Muscle of back (tissue), 3 donors: ENCODE measurements at regions not wholly inside any gene's neighbourhood (a gene's known extent, or its start where the extent isn't known, plus 50 kb on each side); places are given as distances from the start of the nearest gene placed in this dataset.

Source experiments
- DNase-seq, 3 donors: peaks; one replicate each; pipeline versions ENCODE4 v3.0.0 to v3.0.0-alpha.2; 2013

DNA sequence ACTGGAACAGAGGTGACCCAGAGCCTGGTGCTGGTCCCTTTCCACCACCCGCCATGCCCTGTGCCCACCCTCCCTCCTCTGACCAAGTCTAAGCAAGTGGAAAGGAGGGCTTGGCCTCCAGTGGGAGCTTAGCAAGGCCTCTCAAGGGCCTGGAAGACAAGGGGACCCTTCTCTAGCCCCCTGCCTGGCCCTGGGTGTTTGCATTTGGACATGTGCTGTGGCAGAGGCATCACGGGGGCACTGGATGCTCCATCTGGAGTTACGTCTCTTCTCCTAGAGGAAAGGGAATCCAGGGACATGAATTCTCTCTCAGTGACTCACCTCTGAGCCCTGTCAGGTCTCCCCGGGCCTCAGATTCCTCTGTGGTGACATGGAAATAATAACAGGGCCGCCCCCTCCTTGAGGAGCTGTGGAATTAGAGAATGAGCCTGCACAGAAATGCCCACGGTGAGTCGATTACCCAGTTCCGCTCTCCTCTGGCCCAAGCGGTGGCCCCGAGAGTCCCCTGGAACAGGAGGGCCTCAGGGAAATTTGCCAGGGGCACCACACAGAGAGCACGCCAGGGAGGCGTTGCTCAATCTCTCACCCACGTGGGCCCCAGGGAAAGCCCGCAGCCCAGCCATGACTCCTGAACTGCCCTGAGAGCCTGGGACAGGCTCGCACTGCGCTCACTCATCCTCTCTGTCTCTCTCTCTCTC lies 189.6 kb downstream of the BCOR start:
- peak in 1 of 3 donors; percentile 87 for DNase-seq

DNA sequence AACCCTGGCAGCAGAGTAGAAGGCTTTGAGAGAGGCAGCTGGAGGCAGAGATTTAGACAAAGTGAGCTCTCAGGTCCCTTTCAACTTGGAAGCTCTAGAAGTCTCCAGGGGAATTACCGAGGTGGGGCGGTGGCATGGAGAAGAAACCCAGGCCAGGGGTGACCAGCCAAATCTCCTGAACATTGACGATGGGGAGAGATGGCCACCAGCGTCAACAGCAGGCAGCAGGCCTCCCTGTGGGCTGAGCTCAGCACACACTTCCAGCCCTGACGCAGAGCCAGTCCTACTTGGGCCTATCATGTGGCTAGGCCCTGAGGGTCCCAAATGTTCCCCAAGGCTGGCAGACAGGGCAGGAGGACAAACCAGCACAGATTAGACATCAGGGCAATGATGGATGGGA lies 187.8 kb downstream of the BCOR start:
- no peak for DNase-seq

DNA sequence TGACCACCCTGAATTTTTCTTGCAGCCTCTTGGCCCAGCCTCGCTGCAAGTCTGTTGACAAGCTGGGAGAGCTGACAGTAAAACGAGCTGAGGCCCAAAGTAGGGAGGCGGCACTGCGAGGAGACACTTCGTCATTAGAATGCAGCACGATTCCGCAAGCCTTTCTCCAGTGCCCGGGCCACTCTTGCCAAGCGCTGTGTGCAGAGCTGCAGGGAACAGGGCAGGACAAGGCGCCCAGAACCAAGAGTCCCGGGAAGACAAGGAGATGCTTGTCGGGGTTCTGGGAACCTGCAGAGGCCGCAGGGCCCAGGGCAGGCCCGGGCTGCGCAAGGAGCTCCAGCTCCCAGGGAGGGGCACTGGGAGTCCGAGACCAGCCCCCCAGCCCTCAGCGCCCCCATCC lies 187.1 kb downstream of the BCOR start:
- DNase-seq, result no peak

DNA sequence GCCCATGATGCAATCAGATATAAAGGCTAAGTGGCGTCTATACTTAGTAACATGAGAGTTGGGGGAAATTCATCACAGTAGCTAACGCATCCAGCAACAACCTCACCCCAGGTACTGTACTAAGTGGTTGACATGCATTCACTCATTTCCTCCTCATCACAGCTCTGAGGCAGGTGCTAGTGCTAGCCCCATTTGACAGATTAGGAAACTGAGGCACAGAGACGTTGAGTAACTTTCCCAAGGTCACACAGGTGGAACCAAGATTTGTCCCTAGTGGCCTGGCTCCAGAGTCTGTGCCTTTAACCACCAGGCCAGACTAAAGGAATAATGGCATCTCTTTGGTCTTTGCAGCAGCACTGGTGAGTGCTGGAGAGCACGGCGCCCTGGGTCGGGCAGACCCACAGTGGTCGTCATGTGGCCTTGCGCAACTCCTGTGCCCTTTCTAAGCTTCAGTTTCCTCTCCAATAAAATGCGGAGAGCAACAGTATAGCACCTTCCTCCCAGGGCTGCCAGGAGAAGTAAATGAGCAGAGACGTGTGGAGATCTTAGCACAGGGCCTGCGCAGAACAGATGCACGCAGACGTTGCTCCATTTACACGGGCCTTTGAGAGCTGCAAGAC lies 186.4 kb downstream of the BCOR start:
- DNase-seq, result no peak

DNA sequence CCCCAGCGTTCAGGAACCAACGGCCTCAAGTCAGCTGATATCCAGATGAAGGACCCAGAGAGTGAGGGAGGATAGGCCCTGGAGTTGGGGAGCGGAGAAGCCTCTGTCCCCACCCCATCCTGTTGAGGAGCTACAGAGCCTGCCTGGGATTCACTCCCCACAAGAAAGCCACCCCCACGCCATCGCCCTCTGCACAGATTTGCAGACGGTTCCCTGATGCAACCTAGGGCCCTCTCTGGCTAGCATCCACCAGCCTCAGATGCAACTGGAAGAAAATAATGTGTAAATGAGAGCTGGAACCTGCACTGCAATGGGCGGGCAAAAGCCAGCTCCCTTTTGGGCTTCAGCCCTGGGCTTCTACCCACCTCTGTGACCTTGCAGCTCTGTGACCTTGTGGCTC lies 185.6 kb downstream of the BCOR start:
- no peak for DNase-seq

DNA sequence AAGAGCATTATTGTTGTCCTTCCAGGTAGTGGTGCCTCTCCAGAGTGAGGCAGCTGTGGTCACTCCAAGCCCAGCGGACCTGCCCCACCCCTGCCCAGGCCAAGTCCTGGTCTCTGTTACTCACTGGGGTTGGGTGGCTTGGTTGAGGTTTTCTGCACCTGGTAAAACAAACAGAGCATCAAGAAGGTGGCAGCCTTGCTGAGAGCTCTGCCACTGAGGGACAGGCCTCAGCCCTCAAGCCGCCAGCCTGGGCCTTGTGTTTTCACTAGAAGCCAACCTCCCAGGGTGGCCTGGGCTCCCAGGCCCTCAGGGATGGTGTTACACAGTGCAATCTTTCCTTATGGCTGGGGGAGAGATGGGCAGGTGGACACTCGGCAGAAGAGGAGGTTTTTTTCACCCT lies 182.7 kb downstream of the BCOR start:
- DNase-seq, result no peak

DNA sequence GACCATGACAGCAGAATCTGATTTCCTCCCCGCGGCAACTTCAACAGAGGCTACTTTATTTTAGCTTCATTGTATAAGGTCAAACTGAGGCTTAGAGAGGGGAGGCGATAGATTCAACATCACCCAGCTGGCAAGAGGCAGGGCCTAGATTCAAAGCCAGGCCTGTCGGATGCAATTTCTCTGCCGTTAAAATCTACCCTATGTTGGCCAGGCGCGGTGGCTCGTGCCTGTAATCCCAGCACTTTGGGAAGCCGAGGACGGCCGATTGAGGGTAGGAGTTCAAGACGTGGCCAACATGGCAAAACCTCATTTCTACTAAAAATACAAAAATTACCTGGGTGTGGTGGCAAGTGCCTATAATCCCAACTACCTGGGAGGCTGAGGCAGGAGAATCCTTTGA lies 182.2 kb downstream of the BCOR start:
- DNase-seq, result no peak

DNA sequence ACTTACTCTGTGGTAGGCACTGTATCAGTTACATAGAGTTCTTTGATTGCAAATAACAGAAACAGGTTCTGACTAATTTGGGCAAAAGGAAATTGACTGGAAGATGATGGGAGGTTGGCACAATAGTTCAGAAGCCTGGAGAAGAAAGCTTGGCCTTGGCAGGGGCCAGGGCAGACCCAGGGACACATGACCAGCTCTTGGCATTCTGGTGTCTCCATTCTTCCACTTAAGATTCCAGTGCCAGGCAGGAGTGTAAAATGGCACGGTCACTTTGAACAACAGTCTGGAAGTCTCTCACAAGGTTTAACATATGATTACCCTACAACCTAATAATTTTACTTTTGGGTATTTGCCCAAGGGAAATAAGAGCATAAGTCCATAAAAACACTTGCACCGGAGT lies 175.9 kb downstream of the BCOR start:
- no peak for DNase-seq

DNA sequence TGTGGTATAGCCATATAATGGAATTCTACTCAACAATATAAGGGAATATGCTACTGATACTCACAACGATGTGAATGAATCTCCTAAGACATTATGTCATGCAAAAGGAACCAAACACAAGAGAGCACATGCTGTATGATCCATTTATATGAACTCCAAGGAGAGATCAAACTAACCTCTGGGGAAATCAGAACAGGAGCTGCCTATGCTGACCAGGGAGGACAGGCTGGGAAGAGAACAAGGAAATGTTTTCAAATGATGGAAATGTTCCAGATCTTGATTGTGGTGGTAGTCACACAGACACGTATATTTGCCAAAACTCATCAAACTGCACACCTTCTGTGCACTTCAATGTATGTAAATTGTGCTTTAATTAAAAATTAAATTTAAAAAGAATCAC lies 175.3 kb downstream of the BCOR start:
- no peak for DNase-seq

DNA sequence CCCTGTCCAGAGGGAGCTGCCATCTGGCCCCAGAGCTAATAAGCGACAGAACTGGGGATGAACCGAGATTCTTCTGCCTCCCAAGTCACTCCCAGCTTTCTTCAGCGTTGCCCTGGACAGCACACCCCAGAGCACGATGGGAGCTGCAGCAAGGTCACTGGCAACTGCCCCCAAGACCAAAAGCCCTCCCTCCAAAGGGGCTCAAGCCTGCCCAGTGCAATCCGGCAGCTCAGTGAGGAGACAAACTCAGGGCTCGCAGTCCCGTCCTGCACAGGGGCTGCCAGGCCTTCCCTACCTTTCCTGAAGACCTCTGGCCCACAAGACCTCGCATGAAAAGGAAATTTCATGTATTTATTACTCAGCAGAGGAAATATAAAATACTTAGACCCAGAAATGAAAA lies 174.8 kb downstream of the BCOR start:
- DNase-seq, result no peak

DNA sequence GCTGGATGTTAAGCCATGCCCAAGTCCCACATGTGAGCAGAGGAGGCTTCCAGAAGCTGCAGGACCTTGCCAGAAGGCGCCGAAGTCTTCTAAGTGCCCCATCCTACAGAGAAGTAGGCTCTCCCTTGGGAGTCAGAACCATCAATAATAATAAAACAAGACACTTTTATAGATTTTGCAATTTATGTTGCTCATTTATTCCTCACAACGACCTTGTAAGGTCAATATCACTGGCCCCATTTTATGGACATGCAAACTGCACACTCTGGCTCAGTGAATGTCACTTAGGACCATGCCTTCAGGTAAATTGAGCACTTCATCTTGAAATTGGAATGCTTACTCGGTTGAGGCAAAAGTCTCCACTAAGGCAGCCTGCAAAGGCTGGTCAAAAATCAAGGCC lies 170.4 kb downstream of the BCOR start:
- DNase-seq, result no peak

DNA sequence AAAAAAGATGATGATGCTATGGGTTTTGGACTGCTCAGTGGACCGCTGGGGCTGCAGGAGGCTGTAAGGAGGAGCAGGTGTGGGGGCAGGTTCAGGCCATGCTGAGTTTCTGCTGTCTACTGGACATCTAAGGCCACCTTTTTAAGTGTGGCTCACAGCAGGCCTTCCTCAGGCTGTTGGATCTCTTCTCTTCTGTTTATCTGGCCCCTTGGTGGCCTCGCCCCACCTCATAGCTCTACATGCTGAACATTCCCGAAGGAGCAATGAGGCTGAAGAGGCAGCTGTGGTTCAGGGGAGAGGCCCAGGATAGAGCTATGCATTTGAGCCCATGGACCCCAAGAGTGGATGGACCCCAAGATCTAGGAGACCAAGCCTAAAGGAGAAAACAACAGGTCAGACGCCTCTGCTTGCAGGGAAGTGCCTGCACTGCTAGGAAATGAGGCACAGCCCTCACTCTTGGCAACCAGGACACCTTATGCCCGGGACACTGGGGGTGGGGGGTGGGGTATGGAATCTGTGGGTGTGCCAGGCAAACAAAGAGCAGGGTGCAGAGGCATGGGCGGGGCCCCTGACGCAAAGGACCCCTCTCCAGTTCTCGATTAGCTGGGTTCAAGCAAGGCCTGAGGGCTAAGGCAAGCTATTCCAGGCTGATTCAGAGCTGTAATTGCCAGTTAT lies 168.9 kb downstream of the BCOR start:
- no peak for DNase-seq

DNA sequence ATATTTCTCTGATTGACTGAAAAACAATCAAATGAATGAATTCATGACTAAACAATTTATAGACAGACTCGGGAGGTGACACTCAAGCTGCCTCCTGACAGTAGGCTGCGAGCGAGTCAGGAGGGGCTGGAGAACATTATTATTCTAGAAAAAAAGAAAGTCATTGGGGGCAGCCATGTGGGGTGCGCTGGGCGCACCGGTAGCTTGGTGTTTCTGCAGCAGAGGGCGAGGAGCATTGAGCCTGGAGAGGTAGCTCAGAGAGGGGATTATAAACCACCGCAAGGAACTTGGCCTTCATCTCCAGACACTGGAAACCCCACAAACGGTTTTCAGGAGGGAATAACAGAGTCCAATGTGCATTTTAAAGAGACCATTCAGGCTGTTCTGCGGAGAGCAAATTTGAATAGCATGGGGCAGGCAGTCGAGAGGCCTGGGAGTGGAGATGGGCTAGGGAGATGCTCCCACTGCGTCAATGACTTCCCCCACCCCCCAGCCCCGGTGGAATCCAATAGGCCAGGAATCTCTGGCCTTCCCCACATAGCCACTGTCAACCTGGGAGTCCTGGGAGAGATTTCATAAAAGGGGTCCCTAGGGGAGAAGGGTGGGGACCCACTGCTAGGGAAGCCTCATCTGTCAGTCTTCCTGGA lies 168.3 kb downstream of the BCOR start:
- DNase-seq, result no peak

DNA sequence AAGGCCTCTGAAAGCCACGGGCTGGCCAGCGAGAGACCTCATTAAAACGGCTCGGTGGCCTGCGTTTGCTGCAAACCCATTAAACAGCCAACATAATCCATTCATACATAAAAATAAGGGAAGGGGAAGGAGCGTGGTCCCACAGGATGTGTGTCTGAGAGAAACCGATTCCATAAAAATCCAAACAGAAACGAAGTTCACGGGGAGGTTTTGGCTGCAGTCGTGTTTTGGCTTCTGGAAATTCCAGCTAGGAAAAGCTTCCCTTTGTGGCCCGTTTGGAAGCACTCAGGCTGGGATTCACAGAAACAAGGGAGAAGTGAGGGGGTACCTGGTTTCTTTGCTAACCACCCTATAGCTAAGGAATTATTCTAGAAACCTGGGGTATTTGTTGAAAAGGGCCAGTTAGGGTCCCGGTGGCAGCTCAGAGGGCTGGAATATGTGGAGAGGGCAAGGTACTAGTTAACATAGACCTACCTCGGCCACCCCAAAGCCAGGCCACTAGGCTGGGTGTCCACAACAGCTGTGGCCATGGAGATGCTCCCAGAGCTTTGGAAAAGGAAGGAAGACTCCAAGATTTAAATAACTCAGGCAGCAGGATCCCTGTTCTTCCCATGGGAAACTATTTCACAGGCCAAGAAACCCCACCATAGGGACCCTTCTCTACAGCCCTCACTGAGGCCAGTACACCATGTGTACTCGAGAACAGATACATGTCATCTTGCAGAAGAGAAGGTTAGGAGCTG lies 166.8 kb downstream of the BCOR start:
- DNase-seq, result peak in 2 of 3 donors; percentile 40 to 71

DNA sequence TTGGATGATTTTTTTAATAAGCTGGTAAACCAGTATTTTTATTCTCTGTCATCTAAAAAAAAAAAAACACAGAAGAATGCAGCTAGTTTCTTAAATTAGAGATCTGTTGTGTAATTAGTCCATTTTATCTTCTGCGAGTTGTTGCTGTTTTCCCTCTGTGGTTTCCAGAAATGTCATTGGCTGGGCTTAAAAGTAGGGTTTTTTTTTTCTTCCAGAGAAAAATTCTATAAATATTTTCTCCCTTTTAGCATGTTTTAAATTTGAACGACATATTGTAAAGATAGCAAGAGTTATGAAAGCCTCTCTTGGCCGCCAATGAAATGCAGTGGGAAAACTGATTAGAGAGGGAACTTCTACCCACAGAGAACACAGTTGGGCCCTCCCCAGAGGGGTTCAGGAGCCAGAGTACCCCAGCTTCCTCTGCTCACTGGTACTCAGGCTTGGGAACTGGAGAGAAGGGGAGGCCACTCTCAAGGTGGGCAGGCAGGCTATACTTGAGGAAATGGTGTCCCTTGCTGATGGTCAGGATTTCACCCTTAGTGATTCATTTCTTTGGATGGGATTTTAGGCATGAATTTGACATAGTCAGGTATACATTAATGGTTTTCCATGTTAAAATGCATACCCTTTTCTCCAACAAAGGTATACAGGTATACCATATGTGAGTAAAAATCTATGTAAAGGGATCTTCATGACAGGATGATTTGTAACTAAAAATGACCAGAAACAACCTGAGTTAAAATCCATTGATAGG lies 166.1 kb downstream of the BCOR start:
- DNase-seq, result no peak

DNA sequence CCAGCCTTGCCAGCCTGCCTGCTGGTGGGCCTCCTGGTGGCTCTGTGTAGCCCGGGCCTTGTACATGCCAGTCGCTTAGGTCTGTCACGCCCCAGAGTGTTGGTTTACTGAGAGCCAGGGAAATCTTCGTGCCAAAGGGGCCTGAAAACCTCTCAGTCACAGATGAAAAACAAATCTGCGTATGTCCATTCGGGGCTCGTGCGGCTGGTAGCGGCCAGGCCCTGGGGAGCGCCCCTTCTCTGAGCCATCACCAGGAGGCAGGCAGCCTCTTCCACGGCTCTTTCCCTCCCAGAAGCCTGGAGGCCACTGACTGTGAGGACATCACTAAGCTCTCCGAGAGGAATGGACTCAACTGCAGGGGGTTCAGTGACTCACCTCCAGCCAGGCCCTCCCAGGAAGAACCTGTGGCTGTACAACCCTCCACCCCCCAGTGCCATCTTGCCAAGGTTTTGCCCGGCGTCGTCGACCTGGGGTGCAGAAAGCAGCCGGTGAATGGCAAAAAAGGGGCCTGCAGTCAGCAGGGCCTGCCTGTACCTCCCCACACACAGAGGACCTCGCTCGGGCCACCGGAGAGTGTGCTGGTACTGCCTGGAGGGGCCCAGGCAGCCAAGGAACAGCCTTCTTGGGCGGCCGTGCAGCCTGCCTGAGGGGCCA lies 162.2 kb downstream of the BCOR start:
- no peak for DNase-seq

DNA sequence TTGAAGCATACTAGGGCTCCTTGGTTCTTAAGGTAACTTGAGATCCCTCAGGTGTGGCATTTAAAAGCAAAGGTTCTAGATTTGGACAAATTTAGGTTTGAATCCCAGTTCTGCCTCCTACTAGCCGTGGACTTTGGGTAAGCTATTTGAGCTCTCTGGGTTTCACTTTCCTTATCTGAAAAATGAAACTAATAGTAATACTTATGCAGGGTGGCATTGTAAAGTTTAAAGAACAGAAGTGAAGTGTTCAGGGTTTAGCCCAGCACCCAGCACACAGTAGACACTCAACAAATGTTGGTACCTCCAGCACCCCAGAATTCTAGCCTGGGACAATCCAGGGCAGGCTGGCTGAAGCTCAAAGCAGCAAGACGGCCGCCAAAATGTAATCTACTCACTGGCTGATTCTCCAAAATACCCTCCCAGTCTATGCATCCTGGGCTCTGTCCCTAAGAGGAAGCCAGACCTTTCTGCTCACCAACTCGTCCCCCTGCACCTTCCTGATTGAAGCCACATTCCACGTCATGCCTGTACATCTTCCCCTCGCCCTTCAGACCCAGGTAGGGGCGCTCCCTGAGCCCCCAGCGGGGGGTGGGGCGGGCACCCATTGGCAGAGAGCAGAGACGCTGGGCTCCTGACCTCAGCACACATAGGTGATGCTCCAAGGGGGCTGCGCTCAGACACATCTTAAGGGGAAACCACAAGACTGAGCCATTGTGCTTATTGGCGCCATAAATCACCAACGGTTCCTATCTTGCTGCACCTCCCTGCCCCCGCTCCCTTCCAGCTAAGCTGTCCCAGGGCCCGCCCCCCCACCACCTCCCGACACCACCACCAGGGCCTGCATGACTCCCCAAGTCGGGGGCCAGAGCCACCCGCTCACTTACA lies 160.6 kb downstream of the BCOR start:
- DNase-seq, result no peak

DNA sequence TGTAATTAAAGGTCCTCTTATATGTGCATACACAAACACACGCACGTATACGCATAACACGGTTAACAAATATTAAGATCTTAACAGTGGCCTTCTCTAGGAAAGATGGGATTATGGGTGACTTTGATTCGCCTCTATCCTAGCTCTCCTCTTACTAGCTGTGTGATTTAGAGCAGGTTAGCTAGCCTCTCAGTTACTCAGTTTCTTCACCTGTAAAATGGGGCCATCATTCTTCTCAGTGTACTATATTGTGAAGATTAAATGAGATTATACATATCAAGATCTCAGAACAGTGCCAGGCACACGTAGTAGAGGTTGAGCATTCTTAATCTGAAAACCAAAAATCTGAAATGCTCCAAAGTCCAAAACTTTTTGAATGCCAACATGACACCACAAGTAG lies 159.3 kb downstream of the BCOR start:
- no peak for DNase-seq

DNA sequence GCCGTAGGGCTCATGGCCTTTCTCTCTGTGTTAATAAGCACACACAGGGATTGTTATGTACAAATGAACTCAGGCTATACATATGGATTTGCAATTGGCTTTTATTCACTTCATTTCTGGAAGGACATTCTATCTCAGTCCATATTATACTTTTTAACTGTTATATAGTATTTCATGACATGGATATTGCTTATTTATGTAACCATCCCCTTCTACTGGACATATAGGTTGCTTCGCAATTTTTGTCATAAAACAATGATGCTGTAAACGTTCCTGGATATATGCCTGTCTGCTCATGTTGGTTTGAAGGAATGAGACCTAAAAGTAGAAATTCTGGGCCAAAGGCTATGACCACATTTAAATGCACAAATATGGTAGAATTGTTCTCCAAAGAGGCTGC lies 158.1 kb downstream of the BCOR start:
- no peak for DNase-seq
